ENCODE measurements at regions not wholly inside any gene's neighbourhood (a gene's known extent, or its start where the extent isn't known, plus 50 kb on each side); places are given as distances from the start of the nearest gene placed in this dataset.

GRCh38 chr2:30030361-30030760 lies 109.0 kb upstream of the ALK start:
- no peak for TF ChIP-seq CTCF (IDR thresholded peaks at IDR 0.05; ENCODE audit: low read depth, low read length, missing control alignments)
- DNase-seq (ENCODE audit: low read depth): no peak
- no peak overlapping the region for H3K4me3 ChIP-seq (ENCODE audit: low read depth, low read length)

- no peak overlapping the region for H3K4me3 ChIP-seq (ENCODE audit: low read depth, low read length)
- DNase-seq (ENCODE audit: low read depth): no peak
- TF ChIP-seq CTCF (IDR thresholded peaks at IDR 0.05; ENCODE audit: low read depth, low read length, missing control alignments): no peak
These were observed 109.8 kb upstream of the ALK start for GRCh38 chr2:30031184-30031583.

- H3K4me3 ChIP-seq (ENCODE audit: low read depth, low read length): no peak overlapping the region
- TF ChIP-seq CTCF (IDR thresholded peaks at IDR 0.05; ENCODE audit: low read depth, low read length, missing control alignments): no peak
- DNase-seq (ENCODE audit: low read depth): no peak
These were observed 112.6 kb upstream of the YPEL5 start for GRCh38 chr2:30034052-30034775.

- no peak for TF ChIP-seq CTCF (IDR thresholded peaks at IDR 0.05; ENCODE audit: low read depth, low read length, missing control alignments)
- H3K4me3 ChIP-seq (ENCODE audit: low read depth, low read length): no peak overlapping the region
- DNase-seq (ENCODE audit: low read depth): no peak
These were observed 109.8 kb upstream of the YPEL5 start for GRCh38 chr2:30037016-30037415.

GRCh38 chr2:30038419-30038818 lies 108.4 kb upstream of the YPEL5 start:
- no peak for DNase-seq (ENCODE audit: low read depth)
- TF ChIP-seq CTCF (IDR thresholded peaks at IDR 0.05; ENCODE audit: low read depth, low read length, missing control alignments): no peak
- no peak overlapping the region for H3K4me3 ChIP-seq (ENCODE audit: low read depth, low read length)

GRCh38 chr2:30039101-30039500 lies 107.7 kb upstream of the YPEL5 start:
- H3K4me3 ChIP-seq (ENCODE audit: low read depth, low read length): no peak overlapping the region
- no peak for DNase-seq (ENCODE audit: low read depth)
- no peak for TF ChIP-seq CTCF (IDR thresholded peaks at IDR 0.05; ENCODE audit: low read depth, low read length, missing control alignments)

- DNase-seq (ENCODE audit: low read depth): no peak
- H3K4me3 ChIP-seq (ENCODE audit: low read depth, low read length): no peak overlapping the region
- TF ChIP-seq CTCF (IDR thresholded peaks at IDR 0.05; ENCODE audit: low read depth, low read length, missing control alignments): no peak
These were observed 106.7 kb upstream of the YPEL5 start for GRCh38 chr2:30040147-30040546.
